Sigmoid colon (tissue), 6 donors: ENCODE measurements at regions not wholly inside any gene's neighbourhood (a gene's known extent, or its start where the extent isn't known, plus 50 kb on each side); places are given as distances from the start of the nearest gene placed in this dataset.

Experiments used
- DNase-seq: peaks from one replicate; pipeline ENCODE4 v3.0.0-alpha.2; 2019
- H3K27ac ChIP-seq, 4 donors: fragments of 200-600 bp; sonication (generic); one replicate each; pipeline ENCODE4 v1.5.1; 2016 to 2019; ENCODE audit warnings: mild to moderate bottlenecking in 1 of 4
- H3K27me3 ChIP-seq, 3 donors: fragments of 200-600 bp; sonication (generic); one replicate each; pipeline ENCODE4 v1.5.1; 2019; ENCODE audit warnings: mild to moderate bottlenecking in 1 of 3
- H3K36me3 ChIP-seq, 4 donors: fragments of 200-600 bp; sonication (generic); one replicate each; pipeline ENCODE4 v1.5.1; 2016 to 2019
- H3K4me1 ChIP-seq, 4 donors: fragments of 200-600 bp; sonication (generic); one replicate each; pipeline ENCODE4 v1.5.1; 2017 to 2019
- H3K4me3 ChIP-seq, 4 donors: fragments of 200-600 bp; sonication (generic); one replicate each; pipeline ENCODE4 v1.5.1; 2017 to 2019; ENCODE audit warnings: mild to moderate bottlenecking in 2 of 4, moderate library complexity in 1 of 4
- H3K9me3 ChIP-seq, 4 donors: fragments of 200-600 bp in 3 of 4; sonication (generic) in 3 of 4; one replicate each; pipeline versions ENCODE4 v1.5.1 to v1.6.1; 2013 to 2019
- CTCF ChIP-seq, 4 experiments: fragments of 450-650 bp in 3 of 4; fragments of 200-600 bp in 1 of 4; IDR thresholded peaks; one replicate each; pipeline ENCODE4 v1.5.1; 2016 to 2019; ENCODE audit warnings: antibody characterized with exemption in 4 of 4, mild to moderate bottlenecking in 3 of 4, moderate library complexity in 2 of 4
- EP300 ChIP-seq, 4 donors: sonication (generic); formaldehyde crosslinking; IDR thresholded peaks; one replicate each; pipeline ENCODE4 v1.6.1; 2017; ENCODE audit warnings: antibody characterized with exemption in 4 of 4
- POLR2A ChIP-seq, 2 donors: fragments of 450-650 bp; IDR thresholded peaks; one replicate each; pipeline ENCODE4 v1.6.1; 2016; ENCODE audit warnings: antibody characterized with exemption in 2 of 2, mild to moderate bottlenecking in 2 of 2, moderate library complexity in 2 of 2
- POLR2AphosphoS5 ChIP-seq, 4 donors: sonication (generic); formaldehyde crosslinking; IDR thresholded peaks; one replicate each; pipeline ENCODE4 v1.6.1; 2017; ENCODE audit warnings: antibody characterized with exemption in 4 of 4
- WGBS, 2 donors: extraction: QIAGEN DNeasy Blood & Tissue Kit; methylation state at CpG; one replicate each; pipeline ENCODE4 v1.1.7; 2013; 5-methylcytosine and 5-hydroxymethylcytosine counted together
- intact Hi-C: fragments of 100-400 bp; cut with DNase I; formaldehyde crosslinking; loops from one replicate; pipeline ENCODE4 v1.15.1; 2023
- donor health status: healthy with polysubstance abuse.
- donor health status: healthy.

GRCh38 chr4:33425936-33426335, 2705.8 kb downstream of the PCDH7 start:
- no peak for DNase-seq
- Histone ChIP-seq H3K4me1 (no peaks in the 10 kb centered on the region), H3K27ac (no peak overlapping the region), H3K27me3 (no peaks in the 10 kb centered on the region), H3K4me3 (no peak overlapping the region), H3K9me3 (no peaks in the 10 kb centered on the region), H3K36me3 (no peaks in the 10 kb centered on the region)
- intact Hi-C loops: no loop called here
- TF ChIP-seq POLR2A (IDR thresholded peaks at IDR 0.05) (no peak), EP300 (IDR thresholded peaks at IDR 0.05) (no peak), CTCF (IDR thresholded peaks at IDR 0.05) (no peak), POLR2AphosphoS5 (IDR thresholded peaks at IDR 0.05) (no peak)
- 30 to 54% methylated on average over 1 of the region's 1 CpG for WGBS, 2 donors

- H3K4me3 ChIP-seq: no peak overlapping the region
- no peak overlapping the region for H3K27ac ChIP-seq
- no peaks in the 10 kb centered on the region for H3K27me3 ChIP-seq
- DNase-seq: no peak
- H3K36me3 ChIP-seq: no peaks in the 10 kb centered on the region
- H3K4me1 ChIP-seq: no peaks in the 10 kb centered on the region
- intact Hi-C loops: no loop called here
- H3K9me3 ChIP-seq: no peaks in the 10 kb centered on the region
- TF ChIP-seq POLR2A (IDR thresholded peaks at IDR 0.05) (no peak), EP300 (IDR thresholded peaks at IDR 0.05) (no peak), POLR2AphosphoS5 (IDR thresholded peaks at IDR 0.05) (no peak), CTCF (IDR thresholded peaks at IDR 0.05) (no peak)
- WGBS, 2 donors: 89 to 91% methylated on average over 1 of the region's 1 CpG
Observed at GRCh38 chr4:33427676-33428075, 2707.5 kb downstream of the PCDH7 start.

GRCh38 chr4:33429971-33430370, 2709.8 kb downstream of the PCDH7 start:
- H3K27ac ChIP-seq: no peak overlapping the region
- H3K27me3 ChIP-seq: no peaks in the 10 kb centered on the region
- H3K9me3 ChIP-seq: no peaks in the 10 kb centered on the region
- no peak for TF ChIP-seq EP300 (IDR thresholded peaks at IDR 0.05)
- no peak for TF ChIP-seq POLR2A (IDR thresholded peaks at IDR 0.05)
- no peak for TF ChIP-seq POLR2AphosphoS5 (IDR thresholded peaks at IDR 0.05)
- no peak for TF ChIP-seq CTCF (IDR thresholded peaks at IDR 0.05)
- H3K4me3 ChIP-seq: no peak overlapping the region
- 91 to 92% methylated on average over 4 of the region's 4 CpGs for WGBS, 2 donors
- intact Hi-C loops: no loop called here
- no peak for DNase-seq
- H3K4me1 ChIP-seq: no peaks in the 10 kb centered on the region
- H3K36me3 ChIP-seq: no peaks in the 10 kb centered on the region

- H3K9me3 ChIP-seq: no peaks in the 10 kb centered on the region
- intact Hi-C loops: no loop called here
- no peak for TF ChIP-seq POLR2A (IDR thresholded peaks at IDR 0.05)
- no peak for TF ChIP-seq CTCF (IDR thresholded peaks at IDR 0.05)
- TF ChIP-seq POLR2AphosphoS5 (IDR thresholded peaks at IDR 0.05): no peak
- TF ChIP-seq EP300 (IDR thresholded peaks at IDR 0.05): no peak
- no peaks in the 10 kb centered on the region for H3K4me1 ChIP-seq
- H3K27ac ChIP-seq: no peak overlapping the region
- 78 to 79% methylated on average over 2 of the region's 2 CpGs for WGBS, 2 donors
- no peak overlapping the region for H3K4me3 ChIP-seq
- DNase-seq: no peak
- no peaks in the 10 kb centered on the region for H3K36me3 ChIP-seq
- H3K27me3 ChIP-seq: no peaks in the 10 kb centered on the region
Observed at GRCh38 chr4:33437406-33437805, 2717.2 kb downstream of the PCDH7 start.

- H3K4me3 ChIP-seq: no peak overlapping the region
- no peak for DNase-seq
- TF ChIP-seq CTCF (IDR thresholded peaks at IDR 0.05) (no peak), EP300 (IDR thresholded peaks at IDR 0.05) (no peak), POLR2A (IDR thresholded peaks at IDR 0.05) (no peak), POLR2AphosphoS5 (IDR thresholded peaks at IDR 0.05) (no peak)
- H3K27ac ChIP-seq: no peak overlapping the region
- H3K36me3 ChIP-seq: no peaks in the 10 kb centered on the region
- H3K4me1 ChIP-seq: no peaks in the 10 kb centered on the region
- intact Hi-C loops: no loop called here
- H3K27me3 ChIP-seq: no peaks in the 10 kb centered on the region
- 72 to 86% methylated on average over 2 of the region's 2 CpGs for WGBS, 2 donors
- no peaks in the 10 kb centered on the region for H3K9me3 ChIP-seq
Observed at GRCh38 chr4:33446953-33447352, 2726.8 kb downstream of the PCDH7 start.
